ENCODE measurements at regions not wholly inside any gene's neighbourhood (a gene's known extent, or its start where the extent isn't known, plus 50 kb on each side); places are given as distances from the start of the nearest gene placed in this dataset.

DNA sequence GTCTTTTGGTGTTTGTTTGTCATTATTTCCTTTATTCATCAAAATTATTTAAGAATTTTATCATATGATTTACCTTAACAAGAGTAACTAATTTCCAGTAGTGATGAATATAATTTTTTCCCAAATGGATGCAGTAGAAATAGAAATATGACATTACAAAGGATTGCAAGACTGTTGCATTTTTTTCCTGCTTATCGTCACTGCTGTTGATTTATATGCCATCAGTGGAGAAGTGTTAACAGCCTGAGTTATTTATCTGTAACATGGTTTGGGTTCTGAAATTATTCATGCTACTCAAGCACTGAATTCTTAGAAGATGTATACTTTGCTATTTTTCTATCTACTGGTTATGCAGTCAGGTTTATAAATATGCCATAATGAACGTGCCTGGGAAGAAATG lies 68.6 kb downstream of the TMEM100 start:
- no peak for DNase-seq
- Mint-ChIP-seq H3K36me3 (ENCODE audit: unreplicated experiment) (no peaks in the 10 kb centered on the region), H3K27ac (ENCODE audit: unreplicated experiment) (no peak overlapping the region), H3K9me3 (ENCODE audit: unreplicated experiment) (no peaks in the 10 kb centered on the region), H3K27me3 (ENCODE audit: unreplicated experiment) (no peaks in the 10 kb centered on the region), H3K4me3 (ENCODE audit: unreplicated experiment) (no peak overlapping the region), H3K4me1 (ENCODE audit: low read depth, unreplicated experiment) (peaks cover 1% of the 10 kb centered on the region)
- TF ChIP-seq, protein P1, sequence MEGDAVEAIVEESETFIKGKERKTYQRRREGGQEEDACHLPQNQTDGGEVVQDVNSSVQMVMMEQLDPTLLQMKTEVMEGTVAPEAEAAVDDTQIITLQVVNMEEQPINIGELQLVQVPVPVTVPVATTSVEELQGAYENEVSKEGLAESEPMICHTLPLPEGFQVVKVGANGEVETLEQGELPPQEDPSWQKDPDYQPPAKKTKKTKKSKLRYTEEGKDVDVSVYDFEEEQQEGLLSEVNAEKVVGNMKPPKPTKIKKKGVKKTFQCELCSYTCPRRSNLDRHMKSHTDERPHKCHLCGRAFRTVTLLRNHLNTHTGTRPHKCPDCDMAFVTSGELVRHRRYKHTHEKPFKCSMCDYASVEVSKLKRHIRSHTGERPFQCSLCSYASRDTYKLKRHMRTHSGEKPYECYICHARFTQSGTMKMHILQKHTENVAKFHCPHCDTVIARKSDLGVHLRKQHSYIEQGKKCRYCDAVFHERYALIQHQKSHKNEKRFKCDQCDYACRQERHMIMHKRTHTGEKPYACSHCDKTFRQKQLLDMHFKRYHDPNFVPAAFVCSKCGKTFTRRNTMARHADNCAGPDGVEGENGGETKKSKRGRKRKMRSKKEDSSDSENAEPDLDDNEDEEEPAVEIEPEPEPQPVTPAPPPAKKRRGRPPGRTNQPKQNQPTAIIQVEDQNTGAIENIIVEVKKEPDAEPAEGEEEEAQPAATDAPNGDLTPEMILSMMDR (IDR thresholded peaks at IDR 0.05; ENCODE audit: partially characterized antibody, unreplicated experiment): no peak

DNA sequence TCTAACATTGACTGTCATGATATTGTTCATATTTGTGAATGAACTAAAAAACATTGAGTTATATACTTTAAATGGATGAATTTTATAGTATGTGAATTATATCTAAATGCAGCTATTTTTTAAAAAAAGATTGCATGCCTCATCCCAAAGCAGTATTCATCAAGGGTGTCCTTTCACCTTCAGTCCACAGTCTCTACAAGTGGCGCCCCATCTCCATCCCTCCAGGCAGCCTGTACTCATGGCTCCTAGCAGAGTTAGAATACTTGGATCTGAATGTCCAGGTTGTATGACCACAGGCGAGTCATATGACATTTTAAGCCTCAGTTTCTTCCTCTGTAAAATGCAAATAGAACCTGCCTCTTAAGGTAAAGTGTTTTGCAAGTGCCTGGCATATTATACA lies 69.8 kb downstream of the TMEM100 start:
- TF ChIP-seq, protein P1 (IDR thresholded peaks at IDR 0.05; ENCODE audit: partially characterized antibody, unreplicated experiment): no peak
- Mint-ChIP-seq H3K9me3 (ENCODE audit: unreplicated experiment) (no peaks in the 10 kb centered on the region), H3K27ac (ENCODE audit: unreplicated experiment) (no peak overlapping the region), H3K4me1 (ENCODE audit: low read depth, unreplicated experiment) (no peaks in the 10 kb centered on the region), H3K27me3 (ENCODE audit: unreplicated experiment) (no peaks in the 10 kb centered on the region), H3K36me3 (ENCODE audit: unreplicated experiment) (no peaks in the 10 kb centered on the region), H3K4me3 (ENCODE audit: unreplicated experiment) (no peak overlapping the region)
- no peak for DNase-seq

DNA sequence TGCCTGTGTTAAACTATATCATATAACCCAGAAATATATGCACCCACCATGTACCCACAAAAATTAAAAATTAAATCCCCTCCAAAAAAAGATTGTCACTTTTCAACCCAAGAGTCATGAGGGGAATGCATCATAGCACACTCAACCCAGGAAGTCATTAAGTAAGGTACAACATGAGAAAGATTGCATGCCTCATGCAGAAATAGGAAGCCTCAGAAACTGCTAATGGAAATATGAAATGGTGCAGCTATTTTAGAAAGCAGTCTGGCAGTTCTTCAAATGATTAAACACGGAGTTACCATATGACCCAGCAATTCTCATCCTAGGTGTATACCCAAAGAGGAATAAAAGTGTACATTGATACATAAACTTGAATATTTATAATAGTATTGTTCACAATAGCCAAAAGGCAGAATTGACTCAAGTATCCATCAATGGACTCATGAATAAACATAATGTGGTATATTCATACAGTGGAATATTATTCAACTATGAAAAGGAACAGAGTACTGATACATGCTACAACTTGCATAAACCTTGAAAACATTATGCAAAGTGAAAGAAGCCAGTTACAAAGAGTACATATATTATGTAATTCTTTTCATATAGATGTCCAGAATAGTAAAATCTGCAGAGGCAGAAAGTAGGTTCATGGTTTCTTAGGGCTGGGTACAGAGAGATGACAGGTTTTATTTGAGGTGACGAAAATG lies 70.4 kb downstream of the TMEM100 start:
- Mint-ChIP-seq H3K36me3 (ENCODE audit: unreplicated experiment) (no peaks in the 10 kb centered on the region), H3K9me3 (ENCODE audit: unreplicated experiment) (no peaks in the 10 kb centered on the region)
- TF ChIP-seq, protein P1 (IDR thresholded peaks at IDR 0.05; ENCODE audit: partially characterized antibody, unreplicated experiment): no peak

DNA sequence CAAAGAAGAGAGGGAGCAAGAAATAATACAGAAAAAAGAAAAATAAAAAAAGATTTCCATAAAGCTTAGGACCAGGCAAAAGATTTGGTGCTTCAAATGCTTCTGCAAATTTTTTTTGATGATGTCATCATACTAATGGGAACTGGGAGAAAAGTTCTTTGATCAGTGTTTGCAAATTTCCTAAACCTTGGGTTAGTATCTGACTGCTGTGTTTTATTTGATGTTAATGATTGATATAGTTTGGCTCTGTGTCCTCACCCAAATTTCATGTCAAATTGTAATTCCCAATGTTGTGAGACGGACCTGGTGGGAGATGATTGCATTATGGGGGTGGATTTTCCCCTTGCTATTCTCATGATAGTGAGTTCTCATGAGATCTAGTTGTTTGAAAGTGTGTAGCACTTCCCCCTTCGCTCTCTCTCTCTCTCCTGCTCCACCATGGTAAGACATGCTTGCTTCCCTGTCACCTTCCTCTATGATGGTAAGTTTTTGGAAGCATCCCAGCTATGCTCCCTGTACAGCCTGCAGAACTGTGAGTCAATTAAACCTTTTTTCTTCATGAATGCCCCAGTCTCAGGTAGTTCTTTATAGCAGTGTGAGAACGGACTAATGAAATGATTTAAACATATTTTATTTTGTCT lies 72.6 kb downstream of the TMEM100 start:
- Mint-ChIP-seq H3K4me1 (ENCODE audit: low read depth, unreplicated experiment) (no peaks in the 10 kb centered on the region), H3K36me3 (ENCODE audit: unreplicated experiment) (no peaks in the 10 kb centered on the region), H3K9me3 (ENCODE audit: unreplicated experiment) (no peaks in the 10 kb centered on the region), H3K27me3 (ENCODE audit: unreplicated experiment) (no peaks in the 10 kb centered on the region), H3K27ac (ENCODE audit: unreplicated experiment) (no peak overlapping the region), H3K4me3 (ENCODE audit: unreplicated experiment) (no peak overlapping the region)
- TF ChIP-seq, protein P1 (IDR thresholded peaks at IDR 0.05; ENCODE audit: partially characterized antibody, unreplicated experiment): no peak
- DNase-seq: no peak

More for the DNA sequence above, 70.4 kb downstream of the TMEM100 start:
- no peak for DNase-seq
- Mint-ChIP-seq H3K27me3 (ENCODE audit: unreplicated experiment) (no peaks in the 10 kb centered on the region), H3K27ac (ENCODE audit: unreplicated experiment) (no peak overlapping the region), H3K4me3 (ENCODE audit: unreplicated experiment) (no peak overlapping the region), H3K4me1 (ENCODE audit: low read depth, unreplicated experiment) (no peaks in the 10 kb centered on the region)

DNA sequence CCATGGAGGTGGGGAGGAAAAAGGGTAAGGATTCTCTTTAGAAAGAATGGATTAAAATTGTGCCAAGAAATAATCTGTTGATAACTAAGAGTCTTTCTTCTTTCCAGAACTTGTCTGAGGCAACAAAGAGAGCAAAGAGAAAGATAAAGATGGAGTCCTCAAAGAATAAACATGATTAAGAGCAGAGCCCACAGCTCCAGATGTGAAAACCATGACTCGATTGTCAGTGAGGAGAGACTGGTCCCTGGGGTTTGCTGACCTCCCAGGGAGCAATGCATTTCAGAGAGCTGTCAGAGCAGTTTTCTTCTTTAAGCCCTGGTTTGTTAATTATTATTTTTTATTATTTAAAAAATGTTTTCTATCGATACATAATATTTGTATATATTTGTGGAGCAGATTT lies 74.6 kb downstream of the TMEM100 start:
- Mint-ChIP-seq H3K9me3 (ENCODE audit: unreplicated experiment) (no peaks in the 10 kb centered on the region), H3K27me3 (ENCODE audit: unreplicated experiment) (no peaks in the 10 kb centered on the region), H3K27ac (ENCODE audit: unreplicated experiment) (no peak overlapping the region), H3K36me3 (ENCODE audit: unreplicated experiment) (peaks cover 4% of the 10 kb centered on the region), H3K4me3 (ENCODE audit: unreplicated experiment) (no peak overlapping the region), H3K4me1 (ENCODE audit: low read depth, unreplicated experiment) (no peaks in the 10 kb centered on the region)
- TF ChIP-seq, protein P1 (IDR thresholded peaks at IDR 0.05; ENCODE audit: partially characterized antibody, unreplicated experiment): no peak
- no peak for DNase-seq

Measured in glutamatergic neuron (in vitro differentiated cells).